ENCODE measurements at regions not wholly inside any gene's neighbourhood (a gene's known extent, or its start where the extent isn't known, plus 50 kb on each side); places are given as distances from the start of the nearest gene placed in this dataset.

GRCh38 chr12:125304029-125304428 is 238.8 kb downstream of the AACS start:
- TF ChIP-seq, protein P1, sequence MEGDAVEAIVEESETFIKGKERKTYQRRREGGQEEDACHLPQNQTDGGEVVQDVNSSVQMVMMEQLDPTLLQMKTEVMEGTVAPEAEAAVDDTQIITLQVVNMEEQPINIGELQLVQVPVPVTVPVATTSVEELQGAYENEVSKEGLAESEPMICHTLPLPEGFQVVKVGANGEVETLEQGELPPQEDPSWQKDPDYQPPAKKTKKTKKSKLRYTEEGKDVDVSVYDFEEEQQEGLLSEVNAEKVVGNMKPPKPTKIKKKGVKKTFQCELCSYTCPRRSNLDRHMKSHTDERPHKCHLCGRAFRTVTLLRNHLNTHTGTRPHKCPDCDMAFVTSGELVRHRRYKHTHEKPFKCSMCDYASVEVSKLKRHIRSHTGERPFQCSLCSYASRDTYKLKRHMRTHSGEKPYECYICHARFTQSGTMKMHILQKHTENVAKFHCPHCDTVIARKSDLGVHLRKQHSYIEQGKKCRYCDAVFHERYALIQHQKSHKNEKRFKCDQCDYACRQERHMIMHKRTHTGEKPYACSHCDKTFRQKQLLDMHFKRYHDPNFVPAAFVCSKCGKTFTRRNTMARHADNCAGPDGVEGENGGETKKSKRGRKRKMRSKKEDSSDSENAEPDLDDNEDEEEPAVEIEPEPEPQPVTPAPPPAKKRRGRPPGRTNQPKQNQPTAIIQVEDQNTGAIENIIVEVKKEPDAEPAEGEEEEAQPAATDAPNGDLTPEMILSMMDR (IDR thresholded peaks at IDR 0.05) = no peak
- no peak for TF ChIP-seq POLR2A (IDR thresholded peaks at IDR 0.05)
